Activated T-cell treated with anti-CD3 and anti-CD28 coated beads, Interleukin-2, amount 50 U/mL, for 24 hours (primary cell): ENCODE measurements at regions not wholly inside any gene's neighbourhood (a gene's known extent, or its start where the extent isn't known, plus 50 kb on each side); places are given as distances from the start of the nearest gene placed in this dataset.

Experiments
- DNase-seq: peaks from one replicate; pipeline ENCODE4 v3.0.0-alpha.2; 2020
- H3K27ac Mint-ChIP-seq: 2 replicates; pipeline ENCODE4 v1.8.0; 2020; ENCODE audit warnings: mild to moderate bottlenecking, mixed read lengths
- H3K27me3 Mint-ChIP-seq: 2 replicates; pipeline ENCODE4 v1.8.0; 2020; ENCODE audit warnings: mixed read lengths
- H3K36me3 Mint-ChIP-seq: 2 replicates; pipeline ENCODE4 v1.8.0; 2020; ENCODE audit warnings: low read depth, mixed read lengths
- H3K4me1 Mint-ChIP-seq: 2 replicates; pipeline ENCODE4 v1.8.0; 2020; ENCODE audit warnings: low read depth, mixed read lengths
- H3K4me3 Mint-ChIP-seq: 2 replicates; pipeline ENCODE4 v1.8.0; 2020; ENCODE audit warnings: mild to moderate bottlenecking, moderate library complexity, mixed read lengths
- H3K9me3 Mint-ChIP-seq: 2 replicates; pipeline ENCODE4 v1.8.0; 2020; ENCODE audit warnings: mixed read lengths

DNA sequence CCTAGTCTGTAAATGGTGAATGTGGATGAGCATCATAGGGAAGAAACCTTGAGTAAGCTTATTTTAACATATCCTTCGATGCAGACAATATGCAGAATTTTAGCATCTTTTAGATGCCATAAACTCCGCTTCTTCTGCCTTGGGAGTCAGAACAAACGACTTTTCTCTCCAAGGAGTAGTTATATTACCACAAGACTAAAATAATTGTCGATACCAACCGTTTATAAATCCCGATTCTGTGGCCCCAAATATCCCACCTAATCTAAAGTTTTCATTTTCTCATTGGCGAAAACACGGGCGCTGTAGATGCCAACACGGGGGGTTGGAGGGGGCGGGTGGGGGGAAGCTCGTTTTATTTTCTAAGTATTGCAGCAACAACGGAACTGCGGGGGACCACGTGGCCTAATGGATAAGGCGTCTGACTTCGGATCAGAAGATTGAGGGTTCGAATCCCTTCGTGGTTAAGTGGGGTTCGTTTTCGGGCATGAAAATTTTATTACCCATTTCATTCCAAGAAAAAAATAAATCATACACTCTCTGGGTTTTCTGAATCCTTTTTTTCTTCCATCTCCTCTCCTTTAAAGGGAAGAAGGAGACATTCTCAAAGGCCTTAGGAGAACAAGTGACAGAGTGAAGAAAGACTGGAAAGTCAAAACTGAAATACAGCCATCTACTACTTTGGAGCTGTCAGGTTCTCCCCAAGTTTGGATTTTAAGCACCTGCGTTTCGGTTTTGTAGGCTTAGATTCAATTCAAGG is 65.5 kb upstream of the BTN3A2 start:
- Mint-ChIP-seq H3K36me3 (no peaks in the 10 kb centered on the region), H3K27ac (peak overlapping the region; percentile 14), H3K27me3 (no peaks in the 10 kb centered on the region), H3K4me3 (no peak overlapping the region), H3K9me3 (no peaks in the 10 kb centered on the region), H3K4me1 (peaks cover 37% of the 10 kb centered on the region)
- no peak for DNase-seq

DNA sequence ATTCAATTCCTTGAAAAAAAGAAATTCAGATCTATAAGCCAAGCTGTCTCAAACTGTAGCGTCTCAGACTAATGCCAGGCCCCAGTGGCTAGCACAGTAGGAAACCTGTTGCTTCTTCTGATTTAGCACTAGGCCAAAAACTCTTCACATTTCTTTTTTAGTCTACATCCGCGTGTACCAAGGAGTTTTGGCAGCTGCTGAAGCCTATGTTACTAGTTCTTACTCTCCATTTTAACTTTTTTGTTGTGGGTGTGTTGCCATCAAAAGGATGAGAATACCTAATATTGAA is 65.0 kb upstream of the BTN3A2 start:
- Mint-ChIP-seq H3K27ac (no peak overlapping the region), H3K27me3 (no peaks in the 10 kb centered on the region), H3K9me3 (no peaks in the 10 kb centered on the region), H3K36me3 (no peaks in the 10 kb centered on the region), H3K4me3 (no peak overlapping the region), H3K4me1 (peaks cover 42% of the 10 kb centered on the region)
- DNase-seq = no peak

DNA sequence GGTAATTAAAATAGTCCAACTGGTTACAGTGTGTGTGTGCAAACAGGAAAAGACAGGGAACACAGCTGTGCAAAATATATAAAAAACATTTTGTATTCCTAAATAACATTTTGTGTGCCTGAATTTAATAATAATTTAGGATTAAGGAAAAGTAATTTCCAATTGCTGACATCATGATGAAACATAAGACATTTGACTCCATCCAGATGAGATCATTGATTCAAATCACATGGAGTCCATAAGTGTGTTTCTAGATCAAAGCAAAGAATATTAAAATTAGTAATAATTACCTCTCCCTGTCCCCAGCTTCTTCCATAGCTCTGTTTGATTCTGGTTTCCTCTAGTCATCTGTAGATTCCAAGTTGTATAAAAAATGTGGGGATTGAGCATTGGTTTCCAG is 64.6 kb upstream of the BTN3A2 start:
- H3K4me3 Mint-ChIP-seq = no peak overlapping the region
- peak overlapping the region; percentile 64 for H3K27ac Mint-ChIP-seq
- peaks cover 46% of the 10 kb centered on the region for H3K4me1 Mint-ChIP-seq
- no peaks in the 10 kb centered on the region for H3K36me3 Mint-ChIP-seq
- no peaks in the 10 kb centered on the region for H3K27me3 Mint-ChIP-seq
- no peak for DNase-seq
- H3K9me3 Mint-ChIP-seq = no peaks in the 10 kb centered on the region

DNA sequence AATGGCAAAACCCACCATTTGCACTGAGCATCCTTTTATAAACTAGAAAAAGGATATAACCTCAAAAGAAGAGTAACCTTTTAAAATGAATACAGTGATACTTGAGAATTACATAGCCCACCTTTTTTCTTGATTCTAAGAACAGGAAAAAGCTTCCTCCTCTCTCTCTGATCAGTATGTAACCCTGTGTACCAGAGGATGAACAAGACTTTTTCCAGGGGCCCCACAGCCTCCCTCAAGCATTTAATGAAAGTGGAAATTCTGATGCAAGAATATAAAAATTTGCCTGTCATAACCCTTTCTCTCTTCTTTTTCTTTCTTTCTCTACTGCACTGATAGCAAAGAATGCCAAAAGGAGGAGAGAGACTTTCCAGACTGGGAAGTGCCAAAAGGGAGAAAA is 64.2 kb upstream of the BTN3A2 start:
- H3K27ac Mint-ChIP-seq = peak overlapping the region; percentile 64
- H3K27me3 Mint-ChIP-seq = no peaks in the 10 kb centered on the region
- H3K36me3 Mint-ChIP-seq = no peaks in the 10 kb centered on the region
- peaks cover 47% of the 10 kb centered on the region for H3K4me1 Mint-ChIP-seq
- no peak for DNase-seq
- no peaks in the 10 kb centered on the region for H3K9me3 Mint-ChIP-seq
- peak overlapping the region; percentile 25 for H3K4me3 Mint-ChIP-seq

DNA sequence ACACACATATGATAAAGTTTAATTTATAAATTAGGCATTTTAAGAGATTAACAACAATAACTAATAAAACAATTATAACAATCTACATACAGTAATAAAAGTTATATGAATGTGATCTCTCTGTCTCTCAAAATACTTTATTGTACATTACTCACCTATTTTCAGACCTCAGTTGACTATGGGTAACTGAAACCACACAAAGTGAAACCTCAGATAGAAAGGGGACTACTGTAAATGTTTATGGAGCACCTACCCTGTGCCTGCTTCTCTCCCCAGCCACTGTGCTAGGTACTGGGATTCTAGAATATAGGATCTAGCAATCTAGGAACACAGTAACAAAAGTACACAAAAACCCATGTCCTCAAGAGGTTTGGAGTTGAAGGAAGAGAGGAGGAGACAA is 63.4 kb upstream of the BTN3A2 start:
- peak overlapping the region; percentile 34 for H3K27ac Mint-ChIP-seq
- no peaks in the 10 kb centered on the region for H3K9me3 Mint-ChIP-seq
- no peaks in the 10 kb centered on the region for H3K27me3 Mint-ChIP-seq
- no peak overlapping the region for H3K4me3 Mint-ChIP-seq
- DNase-seq = no peak
- H3K4me1 Mint-ChIP-seq = peaks cover 50% of the 10 kb centered on the region
- no peaks in the 10 kb centered on the region for H3K36me3 Mint-ChIP-seq

DNA sequence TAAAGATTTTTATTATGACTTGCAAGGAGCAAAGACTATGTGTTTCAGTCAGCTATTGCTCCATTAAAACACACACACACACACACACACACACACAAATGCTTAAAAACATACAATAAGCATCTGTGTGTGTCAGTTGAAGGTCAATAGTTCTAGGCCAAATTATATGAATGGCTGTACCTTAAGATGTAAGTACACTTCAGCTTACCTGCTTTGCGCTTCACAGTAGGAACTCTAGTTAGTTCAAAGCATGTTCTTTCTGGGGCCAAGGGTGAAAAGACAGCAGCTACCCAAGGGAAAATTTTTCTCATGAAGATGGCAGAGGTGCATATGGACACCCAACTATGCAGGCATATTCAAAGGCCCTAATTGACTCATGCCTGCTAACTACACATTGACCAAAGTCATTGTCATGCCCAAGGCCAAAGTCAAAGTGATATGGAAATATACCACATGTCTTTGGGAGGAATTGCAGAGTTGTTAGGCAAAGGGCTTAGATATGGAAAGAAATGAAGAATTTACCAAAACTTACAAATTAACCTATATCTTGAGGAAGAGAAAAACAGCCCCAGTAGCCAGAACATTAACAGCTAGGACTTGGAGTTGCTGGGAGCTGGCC is 61.9 kb upstream of the BTN3A2 start:
- no peaks in the 10 kb centered on the region for H3K9me3 Mint-ChIP-seq
- no peaks in the 10 kb centered on the region for H3K27me3 Mint-ChIP-seq
- no peak overlapping the region for H3K27ac Mint-ChIP-seq
- H3K4me1 Mint-ChIP-seq = peaks cover 54% of the 10 kb centered on the region
- no peaks in the 10 kb centered on the region for H3K36me3 Mint-ChIP-seq
- H3K4me3 Mint-ChIP-seq = no peak overlapping the region
- DNase-seq = no peak

DNA sequence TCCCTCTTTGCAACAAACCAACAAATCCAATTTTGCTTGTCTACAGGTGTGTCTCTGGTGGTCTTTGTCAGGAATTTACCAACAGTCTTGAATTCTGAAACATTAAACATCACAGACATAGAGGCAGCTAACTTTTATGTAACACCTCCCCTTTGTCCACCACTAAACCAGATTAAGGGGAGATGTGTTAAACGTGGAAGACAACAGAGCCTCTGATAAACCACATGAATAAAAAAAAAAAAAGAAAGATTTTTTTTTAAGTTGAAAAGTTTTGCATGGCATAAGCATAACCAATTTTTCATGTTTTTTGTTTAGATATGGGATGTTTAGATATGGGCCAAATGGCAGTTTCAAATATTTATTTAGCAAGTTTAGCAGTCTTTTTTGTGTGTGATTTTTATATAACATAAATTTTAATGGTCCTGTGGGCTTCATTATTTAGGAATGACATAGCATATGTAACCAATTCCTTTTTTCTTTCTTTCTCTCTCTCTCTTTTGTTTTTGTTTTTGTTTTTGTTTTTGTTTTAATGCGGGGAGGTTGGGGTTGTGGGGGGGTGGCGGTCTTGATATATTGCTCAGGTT is 60.7 kb upstream of the BTN3A2 start:
- Mint-ChIP-seq H3K9me3 (no peaks in the 10 kb centered on the region), H3K27me3 (no peaks in the 10 kb centered on the region), H3K36me3 (no peaks in the 10 kb centered on the region), H3K4me3 (peak overlapping the region; percentile 71), H3K27ac (peak overlapping the region; percentile 76), H3K4me1 (peaks cover 58% of the 10 kb centered on the region)
- DNase-seq = no peak

DNA sequence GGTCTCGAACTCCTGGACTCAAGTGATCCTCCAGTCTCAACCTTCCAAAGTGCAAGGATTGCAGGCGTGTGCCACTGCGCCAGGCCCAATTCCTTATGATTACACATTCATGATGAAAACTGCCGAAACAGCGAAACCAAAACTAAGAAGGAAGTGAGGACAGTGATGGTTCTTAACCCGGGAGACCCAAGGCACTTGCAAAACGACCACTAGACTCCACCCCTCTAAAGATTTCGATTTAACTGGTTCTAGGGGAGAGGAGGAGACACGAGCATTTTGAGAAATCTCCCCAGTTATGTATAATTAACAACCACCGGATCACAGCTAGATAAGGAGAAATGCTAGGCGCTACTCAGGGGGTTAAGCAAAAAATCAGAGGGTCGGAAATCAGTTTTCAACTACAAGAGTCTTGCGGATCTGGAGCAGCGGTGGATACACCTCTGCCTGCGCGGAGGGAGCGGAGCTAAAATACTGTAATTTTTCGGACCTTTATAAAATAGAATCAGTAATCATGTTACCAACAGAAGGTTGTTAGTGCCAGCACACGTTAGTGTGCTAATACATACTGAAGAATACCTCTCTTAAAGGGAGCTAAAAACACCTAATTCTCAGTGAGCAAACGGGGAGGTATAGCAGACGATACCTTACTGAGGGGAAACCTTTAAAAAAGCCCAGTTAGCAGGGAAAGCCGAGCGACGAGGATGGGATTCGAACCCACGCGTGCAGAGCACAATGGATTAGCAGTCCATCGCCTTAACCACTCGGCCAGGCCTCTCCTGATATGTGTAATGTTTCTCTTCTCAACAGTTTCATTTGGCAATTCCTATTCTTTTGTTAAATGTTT is 60.0 kb upstream of the BTN3A2 start:
- no peaks in the 10 kb centered on the region for H3K27me3 Mint-ChIP-seq
- H3K4me3 Mint-ChIP-seq = peak overlapping the region; percentile 71
- H3K36me3 Mint-ChIP-seq = no peaks in the 10 kb centered on the region
- no peaks in the 10 kb centered on the region for H3K9me3 Mint-ChIP-seq
- peak overlapping the region; percentile 76 for H3K27ac Mint-ChIP-seq
- DNase-seq = peak; percentile 75
- H3K4me1 Mint-ChIP-seq = peaks cover 64% of the 10 kb centered on the region

DNA sequence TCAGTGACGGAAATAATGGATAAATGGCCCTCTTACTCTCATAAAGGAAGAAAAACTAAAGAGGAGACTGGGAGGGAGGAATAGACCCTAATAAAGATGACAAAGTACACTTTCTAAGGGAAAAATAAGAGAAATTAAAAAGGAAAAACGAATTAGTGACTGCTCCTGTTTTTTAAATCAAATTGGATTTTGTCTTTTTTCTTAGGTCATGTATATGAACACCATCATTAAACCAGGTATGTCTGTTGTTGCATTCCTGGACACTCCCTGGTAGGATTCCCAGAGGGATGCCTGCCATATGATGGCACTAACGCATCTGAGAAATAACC is 59.4 kb upstream of the BTN3A2 start:
- H3K27ac Mint-ChIP-seq = peak overlapping the region; percentile 76
- peaks cover 65% of the 10 kb centered on the region for H3K4me1 Mint-ChIP-seq
- no peaks in the 10 kb centered on the region for H3K9me3 Mint-ChIP-seq
- DNase-seq = no peak
- H3K4me3 Mint-ChIP-seq = peak overlapping the region; percentile 71
- H3K27me3 Mint-ChIP-seq = no peaks in the 10 kb centered on the region
- no peaks in the 10 kb centered on the region for H3K36me3 Mint-ChIP-seq

DNA sequence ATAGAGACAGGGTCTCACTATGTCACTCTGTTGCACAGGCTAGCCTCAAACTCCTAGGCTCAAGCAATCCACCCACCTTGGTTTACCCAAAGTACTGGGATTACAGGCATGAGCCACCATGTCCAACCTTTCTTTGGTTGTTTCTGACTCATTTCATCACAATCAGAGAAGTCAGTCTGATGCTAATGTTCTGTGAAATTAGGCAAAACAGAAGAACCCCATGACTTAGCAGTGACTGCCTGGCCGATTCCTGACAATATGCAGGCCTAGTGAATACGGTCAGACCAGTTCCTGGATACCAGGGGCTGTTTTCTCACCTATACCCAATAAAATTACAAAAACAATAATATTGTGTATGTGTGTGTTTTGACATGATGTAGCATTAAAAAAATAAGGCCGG is 58.8 kb upstream of the BTN3A2 start:
- Mint-ChIP-seq H3K36me3 (no peaks in the 10 kb centered on the region), H3K27ac (no peak overlapping the region), H3K27me3 (no peaks in the 10 kb centered on the region), H3K9me3 (no peaks in the 10 kb centered on the region), H3K4me3 (no peak overlapping the region), H3K4me1 (peaks cover 63% of the 10 kb centered on the region)
- DNase-seq = no peak

DNA sequence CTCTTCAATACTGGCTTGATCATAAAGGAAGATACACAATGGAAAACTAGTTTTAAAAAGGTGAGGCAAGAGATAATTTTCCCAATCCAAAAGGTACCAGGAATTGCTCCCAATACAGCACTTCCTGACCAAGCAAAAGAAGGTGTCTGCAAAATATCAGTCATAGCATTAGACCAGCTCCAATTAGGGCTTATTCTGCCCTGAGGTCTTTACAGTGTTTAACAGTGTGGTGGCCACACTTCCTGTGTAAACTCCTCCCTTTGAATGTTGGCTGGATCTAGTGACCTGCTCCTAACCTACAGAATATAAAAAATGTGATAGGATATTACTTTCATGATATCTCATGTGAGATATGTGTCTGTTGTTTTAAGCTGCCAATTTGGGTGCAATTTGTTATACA is 57.1 kb upstream of the BTN3A2 start:
- H3K9me3 Mint-ChIP-seq = no peaks in the 10 kb centered on the region
- H3K4me3 Mint-ChIP-seq = no peak overlapping the region
- H3K36me3 Mint-ChIP-seq = no peaks in the 10 kb centered on the region
- H3K4me1 Mint-ChIP-seq = peaks cover 67% of the 10 kb centered on the region
- DNase-seq = no peak
- no peaks in the 10 kb centered on the region for H3K27me3 Mint-ChIP-seq
- no peak overlapping the region for H3K27ac Mint-ChIP-seq

DNA sequence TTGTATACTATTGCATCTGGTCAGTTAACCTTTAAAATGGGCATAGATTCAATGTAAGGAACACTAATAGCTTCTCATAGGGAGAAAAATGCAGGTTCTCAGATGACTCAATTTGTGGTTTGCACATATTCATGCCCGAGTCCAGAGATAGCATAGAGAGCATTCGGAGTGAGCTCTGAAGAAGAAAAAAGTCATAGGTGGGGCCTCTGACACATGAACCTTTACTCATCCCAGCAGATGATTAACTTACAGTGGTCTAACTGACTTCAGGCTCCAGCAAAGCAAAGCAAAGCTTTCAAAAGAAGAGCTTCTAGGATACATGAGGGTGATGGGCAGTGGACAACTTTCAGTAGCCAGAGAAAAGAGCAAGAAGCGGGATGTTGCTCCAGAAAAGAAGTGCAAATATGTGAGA is 55.3 kb upstream of the BTN3A2 start:
- Mint-ChIP-seq H3K27ac (peak overlapping the region; percentile 74), H3K4me3 (peak overlapping the region; percentile 32), H3K27me3 (no peaks in the 10 kb centered on the region), H3K36me3 (peaks cover 4% of the 10 kb centered on the region), H3K9me3 (no peaks in the 10 kb centered on the region), H3K4me1 (peaks cover 62% of the 10 kb centered on the region)
- DNase-seq = no peak

DNA sequence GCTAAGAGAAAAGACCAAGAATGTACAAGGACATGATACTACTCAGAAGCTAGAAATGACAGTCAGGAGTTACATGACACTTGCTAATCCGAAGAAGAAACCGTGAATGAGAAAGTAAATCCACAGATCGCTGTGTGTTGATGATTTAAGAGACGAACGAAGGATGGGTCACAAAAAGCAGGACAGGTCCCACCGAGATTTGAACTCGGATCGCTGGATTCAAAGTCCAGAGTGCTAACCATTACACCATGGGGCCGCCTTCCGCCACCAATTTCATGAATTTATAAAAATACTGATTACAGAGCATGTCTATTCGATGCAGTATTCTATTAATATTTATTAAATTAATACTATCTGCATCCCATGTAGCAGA is 54.0 kb upstream of the BTN3A2 start:
- H3K27me3 Mint-ChIP-seq = no peaks in the 10 kb centered on the region
- H3K4me3 Mint-ChIP-seq = peak overlapping the region; percentile 86
- peak overlapping the region; percentile 34 for H3K27ac Mint-ChIP-seq
- peaks cover 4% of the 10 kb centered on the region for H3K36me3 Mint-ChIP-seq
- H3K9me3 Mint-ChIP-seq = no peaks in the 10 kb centered on the region
- H3K4me1 Mint-ChIP-seq = peaks cover 49% of the 10 kb centered on the region
- DNase-seq = peak; percentile 65

DNA sequence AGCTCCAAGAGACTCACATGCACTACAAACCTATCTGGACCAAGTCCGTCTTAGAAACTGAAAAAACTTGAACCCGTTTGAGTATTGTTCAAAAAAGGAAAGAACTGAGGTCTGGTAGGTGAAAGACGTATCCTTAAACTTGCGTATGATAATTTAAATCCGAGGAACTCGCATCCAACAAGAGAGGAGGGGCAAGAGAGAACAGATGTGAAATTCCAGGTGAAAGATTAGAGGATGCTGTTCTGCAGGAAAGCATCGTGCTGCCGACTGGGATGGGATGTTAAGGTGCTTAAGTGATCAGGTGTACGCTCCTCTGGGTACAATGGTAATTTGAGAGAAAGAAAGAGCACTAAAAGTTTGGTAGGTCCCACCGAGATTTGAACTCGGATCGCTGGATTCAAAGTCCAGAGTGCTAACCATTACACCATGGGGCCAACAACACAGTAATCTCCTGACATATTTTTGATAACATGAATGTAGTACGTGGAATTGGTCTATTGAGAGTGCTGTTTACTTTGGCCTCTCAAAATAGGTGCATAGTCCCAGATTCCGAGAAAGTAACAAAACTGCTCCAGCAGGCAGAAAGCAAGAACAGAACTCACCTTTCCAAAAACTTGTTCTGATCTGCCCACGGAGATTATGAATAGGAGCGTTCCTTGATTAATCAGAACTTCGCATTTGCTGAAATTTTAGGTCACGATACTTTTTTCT is 53.5 kb upstream of the BTN3A2 start:
- peaks cover 4% of the 10 kb centered on the region for H3K36me3 Mint-ChIP-seq
- H3K4me3 Mint-ChIP-seq = peak overlapping the region; percentile 86
- H3K9me3 Mint-ChIP-seq = no peaks in the 10 kb centered on the region
- H3K27me3 Mint-ChIP-seq = no peaks in the 10 kb centered on the region
- H3K27ac Mint-ChIP-seq = peak overlapping the region; percentile 95
- DNase-seq = peak; percentile 71
- H3K4me1 Mint-ChIP-seq = peaks cover 49% of the 10 kb centered on the region
